ENCODE measurements at regions not wholly inside any gene's neighbourhood (a gene's known extent, or its start where the extent isn't known, plus 50 kb on each side); places are given as distances from the start of the nearest gene placed in this dataset.

- Histone ChIP-seq H3K27me3 (ENCODE audit: control insufficient read depth, insufficient read depth, low read length) (no peaks in the 10 kb centered on the region), H3K4me3 (replicated peaks in 1 of 4; ENCODE audit: control extremely low read depth in 1 of 4, insufficient read depth in 1 of 4, low read depth in 3 of 4, low read length in 4 of 4) (no peak overlapping the region), H3K9ac (ENCODE audit: insufficient read depth, low read length) (no peak overlapping the region)
These were observed 154.7 kb downstream of the BEND2 start for GRCh38 chrX:18065956-18066355.

GRCh38 chrX:18051690-18052089 is 169.0 kb downstream of the BEND2 start:
- Histone ChIP-seq H3K27me3 (ENCODE audit: control insufficient read depth, insufficient read depth, low read length) (no peaks in the 10 kb centered on the region), H2AFZ (ENCODE audit: low read length) (no peak overlapping the region), H3K9me3 (ENCODE audit: control insufficient read depth, insufficient read depth, low read depth, low read length) (no peaks in the 10 kb centered on the region), H3K27ac (ENCODE audit: insufficient read depth, low read length) (no peak overlapping the region), H3K4me3 (replicated peaks in 1 of 4; ENCODE audit: control extremely low read depth in 1 of 4, insufficient read depth in 1 of 4, low read depth in 3 of 4, low read length in 4 of 4) (no peak overlapping the region), H3K9ac (ENCODE audit: insufficient read depth, low read length) (no peak overlapping the region), H3K36me3 (ENCODE audit: control insufficient read depth, insufficient read depth, low read length) (no peaks in the 10 kb centered on the region), H3K4me2 (ENCODE audit: extremely low read depth, insufficient read depth, low read length) (no peak overlapping the region), H3K79me2 (ENCODE audit: control insufficient read depth, insufficient read depth, low read length) (no peaks in the 10 kb centered on the region), H4K20me1 (ENCODE audit: control insufficient read depth, extremely low read depth, insufficient read depth, low read length) (no peaks in the 10 kb centered on the region), H3K4me1 (ENCODE audit: control insufficient read depth, extremely low read depth, insufficient read depth, low read length) (no peaks in the 10 kb centered on the region)
- no peak for TF ChIP-seq CTCF (conservative IDR thresholded peaks at IDR 0.05 in 1 of 2, IDR thresholded peaks at IDR 0.05 in 1 of 2; ENCODE audit: low read depth in 1 of 2, low read length in 2 of 2)
- no peak for TF ChIP-seq EZH2 (IDR thresholded peaks at IDR 0.05; ENCODE audit: low read length, missing control alignments)
- no peak for DNase-seq (ENCODE audit: low read depth in 2 of 2)

More at GRCh38 chrX:18065956-18066355, 154.7 kb downstream of the BEND2 start:
- H4K20me1 ChIP-seq (ENCODE audit: control insufficient read depth, extremely low read depth, insufficient read depth, low read length), result no peaks in the 10 kb centered on the region
- no peak overlapping the region for H3K27ac ChIP-seq (ENCODE audit: insufficient read depth, low read length)
- no peaks in the 10 kb centered on the region for H3K9me3 ChIP-seq (ENCODE audit: control insufficient read depth, insufficient read depth, low read depth, low read length)
- no peak for DNase-seq (ENCODE audit: low read depth in 2 of 2)
- H3K36me3 ChIP-seq (ENCODE audit: control insufficient read depth, insufficient read depth, low read length), result no peaks in the 10 kb centered on the region
- H3K4me2 ChIP-seq (ENCODE audit: extremely low read depth, insufficient read depth, low read length), result no peak overlapping the region
- H3K79me2 ChIP-seq (ENCODE audit: control insufficient read depth, insufficient read depth, low read length), result no peaks in the 10 kb centered on the region
- no peak overlapping the region for H2AFZ ChIP-seq (ENCODE audit: low read length)
- H3K4me1 ChIP-seq (ENCODE audit: control insufficient read depth, extremely low read depth, insufficient read depth, low read length), result no peaks in the 10 kb centered on the region
- no peak for TF ChIP-seq CTCF (conservative IDR thresholded peaks at IDR 0.05 in 1 of 2, IDR thresholded peaks at IDR 0.05 in 1 of 2; ENCODE audit: low read depth in 1 of 2, low read length in 2 of 2)
- no peak for TF ChIP-seq EZH2 (IDR thresholded peaks at IDR 0.05; ENCODE audit: low read length, missing control alignments)

GRCh38 chrX:18047491-18047890 is 173.2 kb downstream of the BEND2 start:
- H3K27ac ChIP-seq (ENCODE audit: insufficient read depth, low read length), result no peak overlapping the region
- H3K4me3 ChIP-seq (replicated peaks in 1 of 4; ENCODE audit: control extremely low read depth in 1 of 4, insufficient read depth in 1 of 4, low read depth in 3 of 4, low read length in 4 of 4), result no peak overlapping the region
- no peak overlapping the region for H3K9ac ChIP-seq (ENCODE audit: insufficient read depth, low read length)
- TF ChIP-seq CTCF (conservative IDR thresholded peaks at IDR 0.05 in 1 of 2, IDR thresholded peaks at IDR 0.05 in 1 of 2; ENCODE audit: low read depth in 1 of 2, low read length in 2 of 2), result no peak
- no peak for TF ChIP-seq EZH2 (IDR thresholded peaks at IDR 0.05; ENCODE audit: low read length, missing control alignments)
- H3K4me1 ChIP-seq (ENCODE audit: control insufficient read depth, extremely low read depth, insufficient read depth, low read length), result no peaks in the 10 kb centered on the region
- no peaks in the 10 kb centered on the region for H3K79me2 ChIP-seq (ENCODE audit: control insufficient read depth, insufficient read depth, low read length)
- H2AFZ ChIP-seq (ENCODE audit: low read length), result no peak overlapping the region
- no peaks in the 10 kb centered on the region for H4K20me1 ChIP-seq (ENCODE audit: control insufficient read depth, extremely low read depth, insufficient read depth, low read length)
- no peaks in the 10 kb centered on the region for H3K36me3 ChIP-seq (ENCODE audit: control insufficient read depth, insufficient read depth, low read length)
- H3K9me3 ChIP-seq (ENCODE audit: control insufficient read depth, insufficient read depth, low read depth, low read length), result no peaks in the 10 kb centered on the region
- no peak overlapping the region for H3K4me2 ChIP-seq (ENCODE audit: extremely low read depth, insufficient read depth, low read length)
- no peak for DNase-seq (ENCODE audit: low read depth in 2 of 2)
- H3K27me3 ChIP-seq (ENCODE audit: control insufficient read depth, insufficient read depth, low read length), result no peaks in the 10 kb centered on the region

All from fibroblast of lung (primary cell).